GM18867 (cell line): ENCODE measurements at regions not wholly inside any gene's neighbourhood (a gene's known extent, or its start where the extent isn't known, plus 50 kb on each side); places are given as distances from the start of the nearest gene placed in this dataset.
"Not testable (repeated sequence)": the region's sequence is repeated elsewhere in the genome, so short reads cannot be mapped to it uniquely, and the experiment has no call there.

ENCODE experiments used
- ATAC-seq: cut with Tn5 transposase; IDR thresholded peaks from one replicate; pipeline ENCODE4 v1.9.1; 2021; ENCODE audit warnings: mild to moderate bottlenecking, moderate library complexity; ENCODE audit not compliant: unreplicated experiment

- ATAC-seq = peak; percentile 46
Measured at GRCh38 chr2:63692002-63692606, 103.3 kb downstream of the MDH1 start.

- no peak for ATAC-seq
Measured at GRCh38 chr2:63695583-63695982, 106.8 kb downstream of the MDH1 start.

DNA sequence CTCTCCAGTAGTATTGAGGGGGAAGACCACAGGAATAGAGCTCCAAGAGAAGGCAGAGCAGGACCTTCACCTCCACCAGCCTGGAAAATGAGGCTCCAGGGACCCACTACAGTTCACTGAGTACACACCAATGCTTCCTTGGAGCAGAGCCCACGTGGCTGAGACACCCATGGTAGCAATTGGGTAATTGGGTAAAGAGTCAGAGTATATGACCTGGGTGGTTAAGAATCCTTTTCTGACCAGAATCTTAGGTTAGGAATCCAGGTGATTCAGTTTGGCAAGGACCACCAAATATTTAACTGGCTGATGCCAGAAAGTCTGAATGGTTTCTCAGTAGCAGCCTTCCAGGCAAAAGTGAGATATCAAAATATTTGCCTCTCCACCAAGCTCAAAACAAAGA lies 107.7 kb downstream of the MDH1 start:
- ATAC-seq = no peak

DNA sequence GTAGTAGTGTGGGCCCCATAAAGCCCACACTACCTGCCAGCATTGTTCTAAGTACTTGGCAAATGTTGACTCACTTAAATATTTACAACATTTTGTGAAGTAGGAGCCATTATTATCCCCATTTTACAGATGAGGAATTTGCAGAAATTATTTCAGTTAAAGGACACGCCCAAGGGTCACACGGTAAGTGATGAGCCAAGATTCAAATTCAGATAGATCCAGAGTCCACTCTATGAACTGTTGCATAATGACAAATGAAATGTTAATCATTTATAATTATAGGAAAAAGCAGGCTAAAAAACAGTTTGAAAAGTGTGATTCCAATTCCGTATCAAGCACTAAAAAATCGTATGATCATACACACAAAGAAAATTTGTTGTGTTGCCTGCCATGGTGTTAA lies 108.4 kb downstream of the MDH1 start:
- no peak for ATAC-seq

GRCh38 chr2:63698786-63699548 lies 110.2 kb downstream of the MDH1 start:
- peak; percentile 81 for ATAC-seq

DNA sequence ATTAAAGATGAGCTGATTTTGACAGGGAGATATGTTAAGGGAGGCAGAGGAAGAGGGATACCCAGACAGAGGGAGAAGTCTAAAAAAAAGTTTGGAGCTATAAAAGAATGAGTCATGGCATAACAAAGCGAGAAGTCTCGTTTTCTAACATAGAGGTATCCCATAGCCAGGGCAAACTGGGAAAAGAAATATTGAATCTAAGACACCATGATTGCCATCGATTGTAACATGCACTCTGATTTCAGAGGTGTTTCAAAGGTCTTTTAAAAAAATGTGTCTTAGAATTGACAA lies 110.7 kb downstream of the MDH1 start:
- no peak for ATAC-seq

- ATAC-seq = no peak
Measured at GRCh38 chr2:63700271-63700670, 111.5 kb downstream of the MDH1 start.

DNA sequence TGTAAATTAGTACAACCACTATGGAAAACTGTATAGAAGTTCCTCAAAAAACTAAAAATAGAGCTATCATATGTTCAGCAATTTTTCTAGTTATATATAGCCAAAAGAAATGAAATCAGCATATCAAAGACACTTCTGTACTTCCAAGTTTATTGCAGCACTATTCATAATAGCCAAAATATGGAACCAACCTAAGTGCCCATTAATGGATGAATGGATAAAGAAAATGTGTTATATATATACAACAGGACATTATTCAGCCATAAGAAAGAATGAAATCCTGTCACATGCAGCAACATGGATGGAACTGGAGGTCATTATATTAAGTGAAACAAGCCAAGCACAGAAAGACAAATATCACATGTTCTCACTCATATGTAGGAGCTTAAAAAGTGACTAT lies 112.6 kb downstream of the MDH1 start:
- ATAC-seq = no peak

DNA sequence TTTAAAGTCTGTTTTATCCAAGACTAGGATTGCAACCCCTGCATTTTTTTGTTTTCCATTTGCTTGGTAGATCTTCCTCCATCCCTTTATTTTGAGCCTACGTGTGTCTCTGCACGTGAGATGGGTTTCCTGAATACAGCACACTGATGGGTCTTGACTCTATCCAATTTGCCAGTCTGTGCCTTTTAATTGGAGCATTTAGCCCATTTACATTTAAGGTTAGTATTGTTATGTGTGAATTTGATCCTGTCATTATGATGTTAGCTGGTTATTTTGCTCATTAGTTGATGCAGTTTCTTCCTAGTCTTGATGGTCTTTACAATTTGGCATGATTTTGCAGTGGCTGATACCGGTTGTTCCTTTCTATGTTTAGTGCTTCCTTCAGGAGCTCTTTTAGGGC lies 117.3 kb downstream of the MDH1 start:
- not testable (repeated sequence) for ATAC-seq

DNA sequence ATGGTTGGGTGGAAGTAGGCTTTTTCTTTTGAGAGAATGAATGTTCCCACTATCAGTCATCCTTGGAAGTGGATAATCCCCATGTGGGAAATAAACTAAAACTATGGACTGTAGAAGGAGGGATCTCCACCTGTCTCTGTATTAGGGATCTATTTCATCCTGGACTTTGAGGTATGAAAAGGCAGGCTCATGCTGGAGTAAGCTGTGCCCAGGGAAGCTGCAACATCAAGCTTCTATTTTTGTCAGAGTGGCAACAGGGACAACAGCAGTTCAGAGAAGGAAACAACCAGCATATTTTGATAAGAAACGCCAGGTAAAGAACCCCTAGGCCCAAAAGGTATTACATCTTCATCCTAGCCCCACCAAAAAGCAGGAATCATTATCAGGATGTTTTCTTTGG lies 122.0 kb downstream of the MDH1 start:
- ATAC-seq = no peak

- ATAC-seq = no peak
Measured at GRCh38 chr2:63712748-63713147, 124.0 kb downstream of the MDH1 start.

DNA sequence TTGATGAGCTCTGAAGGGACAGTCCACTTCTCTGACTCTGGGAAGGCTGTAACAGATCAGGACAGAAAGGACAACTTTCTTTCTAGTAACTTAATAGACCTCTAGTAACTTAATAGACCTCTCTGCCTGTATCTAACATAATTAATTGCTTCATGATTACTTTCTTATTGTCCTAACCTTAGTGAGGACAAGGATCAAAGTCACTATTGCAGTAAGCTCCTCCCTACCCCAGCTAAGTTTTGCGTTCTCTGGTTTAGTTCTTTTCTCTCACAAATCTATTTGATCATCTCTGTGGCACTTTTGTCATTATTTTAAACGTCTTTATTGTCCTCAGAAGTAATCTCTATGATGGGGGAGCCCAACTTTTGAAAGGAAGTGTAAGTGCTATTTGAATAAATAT lies 125.5 kb upstream of the UGP2 start:
- no peak for ATAC-seq

DNA sequence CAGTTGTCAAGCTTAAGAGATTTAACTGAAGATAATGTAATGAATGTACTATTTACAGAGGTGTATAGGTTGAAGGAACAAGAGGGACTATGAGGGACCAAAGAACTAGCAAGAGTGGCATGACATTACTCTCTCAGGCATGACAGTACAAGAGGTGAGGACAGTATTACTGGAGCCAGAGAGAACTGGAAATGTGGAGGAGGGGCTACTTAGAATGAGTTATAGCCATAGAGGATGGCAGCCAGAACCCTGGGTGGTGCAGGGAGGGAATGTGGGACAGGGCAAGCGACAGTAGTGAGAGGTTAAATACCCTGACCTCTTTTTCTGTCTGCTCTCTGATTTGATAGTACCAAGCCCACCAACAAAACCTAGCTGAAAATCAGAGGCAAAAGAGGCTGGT lies 122.6 kb upstream of the UGP2 start:
- no peak for ATAC-seq

- ATAC-seq = no peak
Measured at GRCh38 chr2:63721082-63721424, 120.6 kb upstream of the UGP2 start.

- ATAC-seq = not testable (repeated sequence)
Measured at GRCh38 chr2:63722284-63722683, 119.4 kb upstream of the UGP2 start.

GRCh38 chr2:63723709-63724108 lies 118.0 kb upstream of the UGP2 start:
- ATAC-seq = no peak

DNA sequence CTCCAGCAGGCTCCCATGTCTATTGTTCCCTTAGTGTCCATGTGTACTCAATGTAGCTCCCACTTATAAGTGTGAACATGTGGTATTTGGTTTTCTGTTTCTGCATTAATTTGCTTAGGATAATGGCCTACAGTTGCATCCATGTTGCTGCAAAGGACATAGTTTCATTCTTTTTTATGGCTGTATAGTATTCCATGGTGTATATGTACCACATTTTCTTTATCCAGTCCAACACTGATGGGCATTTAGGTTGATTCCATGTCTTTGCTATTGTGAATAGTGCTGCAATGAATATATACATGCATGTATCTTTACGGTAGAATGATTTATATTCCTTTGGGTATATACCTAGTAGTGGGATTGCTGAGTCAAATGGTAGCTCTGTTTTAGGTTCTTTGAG lies 116.5 kb upstream of the UGP2 start:
- not testable (repeated sequence) for ATAC-seq

GRCh38 chr2:63729362-63729761 lies 112.3 kb upstream of the UGP2 start:
- no peak for ATAC-seq

- no peak for ATAC-seq
Measured at GRCh38 chr2:63729831-63730230, 111.9 kb upstream of the UGP2 start.

- no peak for ATAC-seq
Measured at GRCh38 chr2:63734510-63734909, 107.2 kb upstream of the UGP2 start.

- no peak for ATAC-seq
Measured at GRCh38 chr2:63735263-63735662, 106.4 kb upstream of the UGP2 start.

DNA sequence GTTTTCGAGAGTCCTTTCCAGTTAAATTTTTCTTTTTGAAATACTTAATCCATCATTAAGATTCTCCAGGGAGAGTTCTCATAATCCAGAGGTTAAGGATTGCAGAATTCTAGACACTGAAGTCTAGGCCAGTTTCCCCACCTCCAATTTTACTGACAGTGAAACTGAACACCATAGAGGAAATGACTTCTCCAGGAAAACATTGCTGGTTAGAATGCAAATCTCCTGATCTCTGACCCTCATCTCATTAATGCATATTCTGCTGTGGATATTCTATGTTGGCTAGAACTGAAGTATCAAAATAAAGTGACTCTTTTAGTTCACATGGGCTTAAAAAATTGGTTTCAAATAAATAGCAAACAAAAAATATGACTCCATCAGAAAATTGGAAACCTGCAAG lies 105.8 kb upstream of the UGP2 start:
- ATAC-seq = no peak

- no peak for ATAC-seq
Measured at GRCh38 chr2:63736354-63736753, 105.3 kb upstream of the UGP2 start.
